Nephron (organoid): ENCODE measurements at regions not wholly inside any gene's neighbourhood (a gene's known extent, or its start where the extent isn't known, plus 50 kb on each side); places are given as distances from the start of the nearest gene placed in this dataset.
"Not testable (repeated sequence)": the region's sequence is repeated elsewhere in the genome, so short reads cannot be mapped to it uniquely, and the experiment has no call there.

Experiments used
- H3K27ac Mint-ChIP-seq, 3 experiments: 2 replicates each; pipeline ENCODE4 v1.8.0; 2020; ENCODE audit warnings: mixed read lengths in 3 of 3, mild to moderate bottlenecking in 2 of 3, moderate library complexity in 1 of 3
- H3K27me3 Mint-ChIP-seq: 2 replicates; pipeline ENCODE4 v1.8.0; 2021; ENCODE audit warnings: low read depth, mild to moderate bottlenecking, moderate library complexity, mixed read lengths
- H3K36me3 Mint-ChIP-seq: 2 replicates; pipeline ENCODE4 v1.8.0; 2020; ENCODE audit warnings: low read depth, mixed read lengths
- H3K4me1 Mint-ChIP-seq: 2 replicates; pipeline ENCODE4 v1.8.0; 2020; ENCODE audit warnings: mixed read lengths
- H3K4me3 Mint-ChIP-seq, 3 experiments: 2 replicates each; pipeline ENCODE4 v1.8.0; 2020; ENCODE audit warnings: mild to moderate bottlenecking in 3 of 3, mixed read lengths in 3 of 3, moderate library complexity in 2 of 3
- H3K9me3 Mint-ChIP-seq: 2 replicates; pipeline ENCODE4 v1.8.0; 2020; ENCODE audit warnings: mixed read lengths
- CTCF ChIP-seq, 3 experiments: fragments of 200-600 bp; sonication (generic); IDR thresholded peaks; one replicate each; pipeline ENCODE4 v1.5.0; 2021; ENCODE audit warnings: antibody characterized with exemption in 3 of 3; ENCODE audit not compliant: unreplicated experiment in 3 of 3

DNA sequence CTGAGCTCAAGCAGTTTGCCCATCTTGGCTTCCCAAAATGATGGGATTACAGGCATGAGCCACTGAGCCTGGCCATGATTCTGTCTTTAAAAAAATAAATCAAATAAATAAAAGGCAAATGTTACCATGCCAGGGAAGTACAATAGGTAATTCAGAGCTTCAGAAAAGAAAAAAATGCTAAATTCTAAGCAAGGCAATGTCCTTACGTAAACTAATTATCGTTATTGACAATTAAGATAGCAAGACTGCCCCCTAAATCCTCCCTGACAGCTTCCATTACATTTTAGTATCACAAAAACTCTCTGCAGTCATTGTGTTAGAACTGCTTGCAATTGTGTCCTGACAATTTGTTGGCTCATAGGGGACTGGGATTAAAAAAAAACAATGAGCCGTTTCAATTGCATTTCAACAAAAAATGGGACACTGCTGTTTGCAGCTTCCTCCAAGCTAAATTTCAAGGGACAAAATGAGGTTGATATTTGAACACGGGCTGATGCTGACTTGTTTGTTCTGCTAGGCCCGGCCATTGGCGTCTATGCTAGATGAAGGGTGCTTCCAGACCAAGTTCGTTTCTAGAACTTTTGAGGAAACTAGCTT, 88.9 kb downstream of the MOGAT1 start:
- Mint-ChIP-seq H3K36me3 (no peaks in the 10 kb centered on the region), H3K4me3 (no peak overlapping the region), H3K27ac (no peak overlapping the region), H3K27me3 (no peaks in the 10 kb centered on the region), H3K4me1 (peaks cover 13% of the 10 kb centered on the region), H3K9me3 (peaks cover 4% of the 10 kb centered on the region)
- TF ChIP-seq CTCF (IDR thresholded peaks at IDR 0.05; ENCODE audit: unreplicated experiment in 3 of 3): no peak

GRCh38 chr2:222761888-222762287, 90.4 kb downstream of the MOGAT1 start:
- H3K27ac Mint-ChIP-seq: no peak overlapping the region
- no peaks in the 10 kb centered on the region for H3K27me3 Mint-ChIP-seq
- no peak for TF ChIP-seq CTCF (IDR thresholded peaks at IDR 0.05; ENCODE audit: unreplicated experiment in 3 of 3)
- no peaks in the 10 kb centered on the region for H3K36me3 Mint-ChIP-seq
- no peaks in the 10 kb centered on the region for H3K9me3 Mint-ChIP-seq
- H3K4me3 Mint-ChIP-seq: no peak overlapping the region
- peaks cover 5% of the 10 kb centered on the region for H3K4me1 Mint-ChIP-seq

DNA sequence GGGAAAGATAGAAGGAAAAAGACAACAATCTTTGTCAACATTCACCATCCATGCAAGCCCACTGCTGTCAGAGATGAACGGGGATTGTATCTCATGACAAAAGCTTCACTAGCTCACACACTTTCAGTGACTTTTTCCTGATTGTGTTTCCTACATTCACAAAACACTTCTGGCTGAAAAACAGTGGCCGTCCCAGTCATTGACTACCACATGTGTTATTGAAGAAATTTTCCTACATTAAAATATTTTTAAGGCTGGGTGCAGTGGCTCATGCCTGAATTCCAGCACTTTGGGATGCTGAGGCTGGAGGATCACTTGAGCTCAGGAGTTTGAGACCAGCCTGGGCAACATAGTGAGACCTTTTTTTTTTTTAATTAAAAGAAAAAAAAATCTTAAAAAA, 90.9 kb downstream of the MOGAT1 start:
- Mint-ChIP-seq H3K27me3 (no peaks in the 10 kb centered on the region), H3K4me3 (no peak overlapping the region), H3K4me1 (peaks cover under 1% of the 10 kb centered on the region), H3K9me3 (no peaks in the 10 kb centered on the region), H3K36me3 (no peaks in the 10 kb centered on the region), H3K27ac (no peak overlapping the region)
- no peak for TF ChIP-seq CTCF (IDR thresholded peaks at IDR 0.05; ENCODE audit: unreplicated experiment in 3 of 3)

DNA sequence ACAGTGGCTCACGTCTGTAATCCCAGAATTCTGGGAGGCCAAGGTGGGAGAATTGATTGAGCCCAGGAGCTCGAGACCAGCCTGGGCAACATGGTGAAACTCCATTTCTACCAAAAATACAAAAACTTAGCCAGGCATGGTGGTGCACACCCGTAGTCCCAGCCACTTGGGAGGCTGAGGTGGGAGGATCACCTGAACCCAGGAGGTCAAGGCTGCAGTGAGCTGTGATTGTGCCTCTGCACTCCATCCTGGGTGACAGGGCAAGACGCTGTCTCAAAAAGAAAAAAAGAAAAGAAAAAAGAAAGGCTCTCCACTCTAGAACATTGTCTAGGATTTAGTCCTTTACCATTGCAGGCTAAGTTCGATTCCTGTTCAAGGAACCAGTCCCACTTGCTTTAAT, 94.4 kb downstream of the MOGAT1 start:
- H3K4me3 Mint-ChIP-seq, H3K4me1 Mint-ChIP-seq, H3K36me3 Mint-ChIP-seq, H3K27me3 Mint-ChIP-seq, H3K9me3 Mint-ChIP-seq, H3K27ac Mint-ChIP-seq: not testable (repeated sequence)

DNA sequence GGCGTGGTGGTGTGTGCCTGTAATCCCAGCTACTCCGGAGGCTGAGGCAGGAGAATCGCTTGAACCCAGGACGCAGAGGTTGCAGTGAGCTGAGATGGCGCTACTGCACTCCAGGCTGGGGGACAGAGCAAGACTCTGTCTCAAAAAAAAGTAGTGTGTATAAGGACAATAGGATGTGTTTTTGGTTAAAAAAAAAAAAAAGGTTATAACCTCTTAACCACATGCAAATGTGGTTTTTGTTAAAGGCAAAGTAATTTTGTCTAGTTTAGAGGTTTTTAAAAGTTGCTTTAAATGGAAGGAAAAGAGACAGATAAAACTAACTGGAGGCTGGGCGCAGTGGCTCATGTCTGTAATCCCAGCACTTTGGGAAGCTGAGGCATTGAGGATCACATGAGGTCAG, 92.8 kb upstream of the ACSL3 start:
- not testable (repeated sequence) for H3K36me3 Mint-ChIP-seq, H3K4me1 Mint-ChIP-seq

GRCh38 chr2:222769446-222769845, 91.4 kb upstream of the ACSL3 start:
- Mint-ChIP-seq H3K27me3 (no peaks in the 10 kb centered on the region), H3K4me3 (no peak overlapping the region), H3K9me3 (peaks cover 7% of the 10 kb centered on the region), H3K27ac (no peak overlapping the region), H3K4me1 (no peaks in the 10 kb centered on the region), H3K36me3 (no peaks in the 10 kb centered on the region)
- no peak for TF ChIP-seq CTCF (IDR thresholded peaks at IDR 0.05; ENCODE audit: unreplicated experiment in 3 of 3)

More for the DNA sequence above, 92.8 kb upstream of the ACSL3 start:
- H3K4me3 Mint-ChIP-seq, H3K9me3 Mint-ChIP-seq, H3K27ac Mint-ChIP-seq, H3K27me3 Mint-ChIP-seq: not testable (repeated sequence)

- Mint-ChIP-seq H3K27me3 (no peaks in the 10 kb centered on the region), H3K36me3 (no peaks in the 10 kb centered on the region), H3K4me3 (no peak overlapping the region), H3K4me1 (no peaks in the 10 kb centered on the region), H3K27ac (no peak overlapping the region), H3K9me3 (peaks cover 7% of the 10 kb centered on the region)
- TF ChIP-seq CTCF (IDR thresholded peaks at IDR 0.05; ENCODE audit: unreplicated experiment in 3 of 3): no peak
These were observed 90.9 kb upstream of the ACSL3 start for GRCh38 chr2:222769941-222770340.
